ENCODE measurements at regions not wholly inside any gene's neighbourhood (a gene's known extent, or its start where the extent isn't known, plus 50 kb on each side); places are given as distances from the start of the nearest gene placed in this dataset.
"Not testable (repeated sequence)": the region's sequence is repeated elsewhere in the genome, so short reads cannot be mapped to it uniquely, and the experiment has no call there.

DNA sequence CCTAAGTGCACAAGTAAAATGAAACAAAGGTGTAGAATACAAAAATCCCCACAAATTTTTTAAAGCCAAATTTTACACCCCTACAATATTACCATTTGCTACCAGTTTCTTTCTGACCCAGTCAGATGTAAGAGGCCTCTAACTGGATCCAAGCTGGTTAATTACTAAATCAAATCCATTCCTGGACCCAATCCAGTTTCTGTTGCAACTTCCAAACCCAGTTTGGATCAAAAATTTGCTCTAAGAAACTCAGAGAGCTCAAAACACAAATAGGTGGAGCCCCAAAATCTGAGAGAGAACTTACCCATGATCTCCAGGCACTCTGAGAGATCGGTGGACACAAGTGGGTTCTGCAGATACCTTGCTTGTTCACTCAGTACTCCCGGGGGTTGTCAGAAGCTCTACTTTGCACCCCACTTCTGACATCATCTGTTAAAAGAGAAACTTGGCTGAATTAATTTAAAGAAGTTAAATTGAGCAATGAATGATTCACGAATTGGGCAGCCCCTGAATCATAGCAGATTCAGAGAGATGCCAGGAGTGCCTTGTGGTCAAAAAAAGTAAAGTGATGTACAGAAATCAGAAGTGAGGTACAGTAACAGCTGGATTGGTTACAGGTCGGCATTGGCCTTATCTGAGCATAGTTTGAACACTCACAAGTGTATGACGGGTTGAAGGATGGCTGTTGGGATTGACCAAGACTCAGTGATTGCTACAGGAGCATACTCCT, 448.0 kb downstream of the KCNT2 start:
- TF ChIP-seq, protein P1, sequence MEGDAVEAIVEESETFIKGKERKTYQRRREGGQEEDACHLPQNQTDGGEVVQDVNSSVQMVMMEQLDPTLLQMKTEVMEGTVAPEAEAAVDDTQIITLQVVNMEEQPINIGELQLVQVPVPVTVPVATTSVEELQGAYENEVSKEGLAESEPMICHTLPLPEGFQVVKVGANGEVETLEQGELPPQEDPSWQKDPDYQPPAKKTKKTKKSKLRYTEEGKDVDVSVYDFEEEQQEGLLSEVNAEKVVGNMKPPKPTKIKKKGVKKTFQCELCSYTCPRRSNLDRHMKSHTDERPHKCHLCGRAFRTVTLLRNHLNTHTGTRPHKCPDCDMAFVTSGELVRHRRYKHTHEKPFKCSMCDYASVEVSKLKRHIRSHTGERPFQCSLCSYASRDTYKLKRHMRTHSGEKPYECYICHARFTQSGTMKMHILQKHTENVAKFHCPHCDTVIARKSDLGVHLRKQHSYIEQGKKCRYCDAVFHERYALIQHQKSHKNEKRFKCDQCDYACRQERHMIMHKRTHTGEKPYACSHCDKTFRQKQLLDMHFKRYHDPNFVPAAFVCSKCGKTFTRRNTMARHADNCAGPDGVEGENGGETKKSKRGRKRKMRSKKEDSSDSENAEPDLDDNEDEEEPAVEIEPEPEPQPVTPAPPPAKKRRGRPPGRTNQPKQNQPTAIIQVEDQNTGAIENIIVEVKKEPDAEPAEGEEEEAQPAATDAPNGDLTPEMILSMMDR (IDR thresholded peaks at IDR 0.05; ENCODE audit: insufficient read depth, low read length), result no peak
- H3K4me3 ChIP-seq (ENCODE audit: low read depth, low read length), result no peak overlapping the region
- DNase-seq (ENCODE audit: low read depth), result peak; percentile 86

DNA sequence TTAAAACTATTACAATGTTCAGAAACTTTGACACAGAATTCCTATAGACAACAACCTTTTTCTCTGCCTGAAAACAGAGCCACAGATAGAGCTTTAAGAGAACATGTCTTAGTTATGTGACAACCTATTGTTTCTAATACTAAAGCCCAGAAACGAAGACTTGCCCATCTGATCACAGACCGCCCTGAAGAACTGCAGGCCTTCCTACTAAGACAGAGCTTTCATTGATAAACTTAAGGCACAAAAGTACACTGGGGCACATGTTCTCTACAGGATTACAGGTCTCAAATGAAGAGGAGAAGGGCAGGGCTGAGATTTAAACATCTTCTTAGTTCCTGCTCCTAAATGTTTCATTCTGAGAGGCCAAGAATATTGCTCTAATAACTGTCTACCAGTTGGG, 452.7 kb downstream of the KCNT2 start:
- DNase-seq (ENCODE audit: low read depth), result no peak
- TF ChIP-seq, protein P1 (IDR thresholded peaks at IDR 0.05; ENCODE audit: insufficient read depth, low read length), result no peak
- no peak overlapping the region for H3K4me3 ChIP-seq (ENCODE audit: low read depth, low read length)

DNA sequence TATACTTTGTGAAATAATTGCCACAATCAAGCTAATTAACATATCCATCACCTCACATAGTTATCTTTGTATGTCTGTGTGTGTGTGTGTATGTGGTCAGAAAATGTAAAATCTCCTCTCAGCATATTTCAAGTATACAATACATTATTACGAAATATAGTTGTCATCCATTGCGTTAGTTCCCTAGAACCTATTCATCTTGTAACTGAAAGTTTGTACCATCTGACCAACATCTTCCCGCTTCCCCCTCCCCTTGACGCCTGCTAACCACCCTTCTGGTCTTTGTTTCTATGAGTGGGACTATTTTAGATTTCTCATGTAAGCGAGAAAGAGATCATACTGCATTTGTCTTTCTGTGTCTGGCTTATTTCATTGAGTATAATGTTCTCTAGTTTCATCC, 455.3 kb downstream of the KCNT2 start:
- TF ChIP-seq, protein P1 (IDR thresholded peaks at IDR 0.05; ENCODE audit: insufficient read depth, low read length), result no peak
- DNase-seq (ENCODE audit: low read depth), result no peak
- H3K4me3 ChIP-seq (ENCODE audit: low read depth, low read length), result no peak overlapping the region

DNA sequence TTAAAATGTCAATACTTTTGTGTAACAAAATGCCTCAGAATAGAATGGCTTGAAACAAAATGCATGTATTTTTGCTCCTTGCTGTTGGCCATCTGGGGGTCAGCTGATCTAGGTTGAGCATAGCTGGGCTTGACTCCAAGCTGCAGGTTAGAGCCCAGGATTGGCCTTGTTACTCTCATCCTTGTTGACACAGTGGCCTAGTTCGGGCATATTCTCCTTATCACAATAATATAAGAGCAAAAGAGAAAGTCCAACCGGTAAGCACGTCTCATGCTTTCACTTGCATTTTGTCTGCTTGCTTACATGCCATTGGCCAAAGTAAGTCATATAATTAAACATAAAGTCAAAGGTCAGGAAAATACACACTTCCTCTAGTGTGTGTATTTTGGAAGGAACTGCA, 456.2 kb downstream of the KCNT2 start:
- no peak overlapping the region for H3K4me3 ChIP-seq (ENCODE audit: low read depth, low read length)
- TF ChIP-seq, protein P1 (IDR thresholded peaks at IDR 0.05; ENCODE audit: insufficient read depth, low read length), result no peak
- peak; percentile 15 for DNase-seq (ENCODE audit: low read depth)

DNA sequence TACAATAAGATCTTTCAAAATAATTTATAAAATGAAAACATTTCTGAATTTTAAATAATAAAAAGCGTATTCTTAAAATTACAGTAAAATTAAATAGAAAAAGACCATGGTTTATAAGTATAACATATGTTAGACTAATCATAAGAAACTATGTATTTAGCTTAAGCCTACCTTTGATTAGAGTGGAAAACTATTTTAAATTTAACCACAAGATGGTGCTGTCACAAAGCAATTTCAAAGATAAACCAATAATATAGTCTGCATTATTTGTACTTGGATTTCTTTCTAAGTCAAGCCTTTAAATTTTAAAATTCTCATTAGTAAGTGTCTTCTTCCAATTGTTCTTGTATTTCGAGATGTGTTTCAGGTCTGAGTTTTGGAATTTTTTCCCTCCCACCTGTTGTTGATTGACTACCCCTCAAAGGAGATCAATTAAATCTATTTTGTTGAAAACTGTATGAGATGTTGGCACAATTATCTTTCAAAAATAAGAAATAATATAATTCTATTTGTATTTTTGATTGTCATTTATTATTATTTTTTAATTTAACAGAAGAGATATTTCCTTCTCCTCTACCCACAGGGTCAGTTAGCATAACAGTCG, 459.8 kb downstream of the KCNT2 start:
- TF ChIP-seq, protein P1 (IDR thresholded peaks at IDR 0.05; ENCODE audit: insufficient read depth, low read length), result peak; percentile 46
- DNase-seq (ENCODE audit: low read depth), result peak; percentile 79
- H3K4me3 ChIP-seq (ENCODE audit: low read depth, low read length), result no peak overlapping the region

DNA sequence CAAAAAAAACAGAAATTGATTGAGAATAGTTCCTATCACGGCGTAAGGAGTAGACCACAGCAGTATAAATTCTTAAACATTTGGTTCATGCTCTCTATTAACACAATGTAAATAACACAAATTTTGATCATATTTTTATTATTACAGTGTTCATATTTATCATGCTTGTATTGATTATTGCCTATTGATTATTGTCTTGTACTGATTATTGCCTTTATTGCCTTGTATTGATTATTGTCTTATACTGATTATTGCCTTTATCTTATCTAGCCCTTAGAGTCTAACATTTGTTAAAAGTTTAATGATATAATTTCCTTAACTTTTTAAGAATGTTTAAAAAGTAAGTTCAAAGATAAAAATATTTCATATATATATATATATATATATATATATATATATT, 460.7 kb downstream of the KCNT2 start:
- DNase-seq (ENCODE audit: low read depth), result no peak
- TF ChIP-seq, protein P1 (IDR thresholded peaks at IDR 0.05; ENCODE audit: insufficient read depth, low read length), result no peak
- H3K4me3 ChIP-seq (ENCODE audit: low read depth, low read length), result no peak overlapping the region

DNA sequence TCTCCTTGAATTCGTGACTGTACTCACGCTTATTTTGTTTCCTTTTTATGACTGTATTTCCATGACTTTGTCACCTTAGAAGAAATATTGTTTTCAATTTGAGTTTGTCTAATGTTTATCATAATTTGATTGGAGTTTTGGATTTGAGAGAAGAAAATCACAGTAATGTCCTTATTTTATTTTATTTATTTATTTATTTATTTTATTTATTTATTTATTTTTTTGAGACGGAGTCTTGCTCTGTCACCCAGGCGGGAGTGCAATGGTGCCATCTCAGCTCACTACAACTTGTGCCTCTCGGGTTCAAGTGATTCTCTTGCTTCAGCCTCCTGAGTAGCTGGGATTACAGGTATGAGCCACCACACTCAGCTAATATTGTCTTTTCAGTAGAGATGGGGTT, 463.1 kb downstream of the KCNT2 start:
- DNase-seq (ENCODE audit: low read depth); H3K4me3 ChIP-seq (ENCODE audit: low read depth, low read length): not testable (repeated sequence)
